HG03280 (cell line): ENCODE measurements at regions not wholly inside any gene's neighbourhood (a gene's known extent, or its start where the extent isn't known, plus 50 kb on each side); places are given as distances from the start of the nearest gene placed in this dataset.
"Not testable (repeated sequence)": the region's sequence is repeated elsewhere in the genome, so short reads cannot be mapped to it uniquely, and the experiment has no call there.

Source experiments
- ATAC-seq: cut with Tn5 transposase; IDR thresholded peaks from one replicate; pipeline ENCODE4 v1.9.1; 2021; ENCODE audit warnings: mild to moderate bottlenecking, moderate library complexity; ENCODE audit not compliant: unreplicated experiment

- ATAC-seq = no peak
Observed at GRCh38 chr6:135604035-135604860, 106.7 kb upstream of the AHI1 start.

- ATAC-seq = no peak
Observed at GRCh38 chr6:135605278-135605790, 107.8 kb upstream of the AHI1 start.

GRCh38 chr6:135606392-135606791 is 108.9 kb upstream of the AHI1 start:
- ATAC-seq = no peak

GRCh38 chr6:135608031-135608430 is 110.5 kb upstream of the AHI1 start:
- ATAC-seq = no peak

GRCh38 chr6:135610192-135610591 is 112.7 kb upstream of the AHI1 start:
- ATAC-seq = not testable (repeated sequence)

- no peak for ATAC-seq
Observed at GRCh38 chr6:135616655-135617054, 119.1 kb upstream of the AHI1 start.

- ATAC-seq = no peak
Observed at GRCh38 chr6:135617222-135617621, 119.7 kb upstream of the AHI1 start.

- ATAC-seq = no peak
Observed at GRCh38 chr6:135622081-135622480, 124.5 kb upstream of the AHI1 start.

- no peak for ATAC-seq
Observed at GRCh38 chr6:135623979-135624378, 126.4 kb upstream of the AHI1 start.

GRCh38 chr6:135624402-135625295 is 127.1 kb upstream of the AHI1 start:
- no peak for ATAC-seq

GRCh38 chr6:135626001-135626400 is 128.5 kb upstream of the AHI1 start:
- not testable (repeated sequence) for ATAC-seq

GRCh38 chr6:135627092-135627715 is 129.7 kb upstream of the AHI1 start:
- ATAC-seq = no peak

- ATAC-seq = no peak
Observed at GRCh38 chr6:135630789-135631376, 133.3 kb upstream of the AHI1 start.

GRCh38 chr6:135631821-135632220 is 134.3 kb upstream of the AHI1 start:
- ATAC-seq = no peak

- ATAC-seq = no peak
Observed at GRCh38 chr6:135633573-135633972, 136.0 kb upstream of the AHI1 start.

GRCh38 chr6:135637701-135638100 is 140.2 kb upstream of the AHI1 start:
- ATAC-seq = no peak

GRCh38 chr6:135638108-135638507 is 140.6 kb upstream of the AHI1 start:
- no peak for ATAC-seq

- ATAC-seq = no peak
Observed at GRCh38 chr6:135640048-135640447, 142.5 kb upstream of the AHI1 start.

- no peak for ATAC-seq
Observed at GRCh38 chr6:135640449-135641111, 143.0 kb upstream of the AHI1 start.

- ATAC-seq = no peak
Observed at GRCh38 chr6:135642912-135643311, 145.4 kb upstream of the AHI1 start.
